KMS-11 (cell line): ENCODE measurements at regions not wholly inside any gene's neighbourhood (a gene's known extent, or its start where the extent isn't known, plus 50 kb on each side); places are given as distances from the start of the nearest gene placed in this dataset.

Experiments
- H2AFZ ChIP-seq: fragments of 200-600 bp; sonication (generic); 2 replicates; pipeline ENCODE4 v1.6.1; 2016; ENCODE audit warnings: antibody characterized with exemption, mixed run types, low read depth
- H3K27ac ChIP-seq: fragments of 200-600 bp; sonication (generic); 2 replicates; pipeline ENCODE4 v1.6.1; 2016; ENCODE audit warnings: mild to moderate bottlenecking, mixed run types
- H3K27me3 ChIP-seq: fragments of 200-600 bp; sonication (generic); 2 replicates; pipeline ENCODE4 v1.6.1; 2017; ENCODE audit warnings: mild to moderate bottlenecking, low read depth, mixed run types, moderate library complexity; ENCODE audit not compliant: insufficient read depth
- H3K36me3 ChIP-seq: fragments of 200-600 bp; sonication (generic); 2 replicates; pipeline ENCODE4 v1.6.1; 2017; ENCODE audit warnings: mild to moderate bottlenecking, mixed run types; ENCODE audit not compliant: insufficient read depth
- H3K4me1 ChIP-seq: fragments of 200-600 bp; sonication (generic); 2 replicates; pipeline ENCODE4 v1.6.1; 2016; ENCODE audit warnings: mild to moderate bottlenecking, low read depth, mixed run types; ENCODE audit not compliant: poor library complexity, severe bottlenecking
- H3K4me2 ChIP-seq: fragments of 200-600 bp; sonication (generic); 2 replicates; pipeline ENCODE4 v1.7.0; 2016; ENCODE audit warnings: mild to moderate bottlenecking, mixed run types
- H3K4me3 ChIP-seq: fragments of 200-600 bp; sonication (generic); IDR thresholded peaks from 2 replicates; pipeline ENCODE4 v1.6.1; 2017; ENCODE audit warnings: low read depth, low read length, mixed read lengths; ENCODE audit not compliant: insufficient read depth
- H3K79me2 ChIP-seq: fragments of 200-600 bp; sonication (generic); 2 replicates; pipeline ENCODE4 v1.6.1; 2016; ENCODE audit warnings: low read depth, mixed run types; ENCODE audit not compliant: insufficient read depth
- H3K9ac ChIP-seq: fragments of 200-600 bp; sonication (generic); 2 replicates; pipeline ENCODE4 v1.6.1; 2016; ENCODE audit warnings: mild to moderate bottlenecking, mixed run types
- H4K20me1 ChIP-seq: fragments of 200-600 bp; sonication (generic); 2 replicates; pipeline ENCODE4 v1.6.1; 2016; ENCODE audit warnings: mild to moderate bottlenecking, mixed run types; ENCODE audit not compliant: insufficient read depth
- TF ChIP-seq, protein P1 (sequence below): fragments of 200-600 bp; sonication (generic); conservative IDR thresholded peaks from 2 replicates; pipeline ENCODE4 v1.6.1; 2017; ENCODE audit warnings: low read depth, mild to moderate bottlenecking, antibody characterized with exemption, low read length, moderate library complexity, mixed read lengths

GRCh38 chr18:76149284-76149683, 345.8 kb downstream of the ZNF516 start:
- no peak overlapping the region for H3K9ac ChIP-seq
- H3K4me2 ChIP-seq = no peak overlapping the region
- H3K36me3 ChIP-seq = no peaks in the 10 kb centered on the region
- no peak overlapping the region for H2AFZ ChIP-seq
- TF ChIP-seq, protein P1, sequence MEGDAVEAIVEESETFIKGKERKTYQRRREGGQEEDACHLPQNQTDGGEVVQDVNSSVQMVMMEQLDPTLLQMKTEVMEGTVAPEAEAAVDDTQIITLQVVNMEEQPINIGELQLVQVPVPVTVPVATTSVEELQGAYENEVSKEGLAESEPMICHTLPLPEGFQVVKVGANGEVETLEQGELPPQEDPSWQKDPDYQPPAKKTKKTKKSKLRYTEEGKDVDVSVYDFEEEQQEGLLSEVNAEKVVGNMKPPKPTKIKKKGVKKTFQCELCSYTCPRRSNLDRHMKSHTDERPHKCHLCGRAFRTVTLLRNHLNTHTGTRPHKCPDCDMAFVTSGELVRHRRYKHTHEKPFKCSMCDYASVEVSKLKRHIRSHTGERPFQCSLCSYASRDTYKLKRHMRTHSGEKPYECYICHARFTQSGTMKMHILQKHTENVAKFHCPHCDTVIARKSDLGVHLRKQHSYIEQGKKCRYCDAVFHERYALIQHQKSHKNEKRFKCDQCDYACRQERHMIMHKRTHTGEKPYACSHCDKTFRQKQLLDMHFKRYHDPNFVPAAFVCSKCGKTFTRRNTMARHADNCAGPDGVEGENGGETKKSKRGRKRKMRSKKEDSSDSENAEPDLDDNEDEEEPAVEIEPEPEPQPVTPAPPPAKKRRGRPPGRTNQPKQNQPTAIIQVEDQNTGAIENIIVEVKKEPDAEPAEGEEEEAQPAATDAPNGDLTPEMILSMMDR = no peak
- H3K79me2 ChIP-seq = no peaks in the 10 kb centered on the region
- no peak overlapping the region for H3K4me3 ChIP-seq
- H4K20me1 ChIP-seq = no peaks in the 10 kb centered on the region
- no peak overlapping the region for H3K27ac ChIP-seq
- no peaks in the 10 kb centered on the region for H3K27me3 ChIP-seq
- H3K4me1 ChIP-seq = no peaks in the 10 kb centered on the region

DNA sequence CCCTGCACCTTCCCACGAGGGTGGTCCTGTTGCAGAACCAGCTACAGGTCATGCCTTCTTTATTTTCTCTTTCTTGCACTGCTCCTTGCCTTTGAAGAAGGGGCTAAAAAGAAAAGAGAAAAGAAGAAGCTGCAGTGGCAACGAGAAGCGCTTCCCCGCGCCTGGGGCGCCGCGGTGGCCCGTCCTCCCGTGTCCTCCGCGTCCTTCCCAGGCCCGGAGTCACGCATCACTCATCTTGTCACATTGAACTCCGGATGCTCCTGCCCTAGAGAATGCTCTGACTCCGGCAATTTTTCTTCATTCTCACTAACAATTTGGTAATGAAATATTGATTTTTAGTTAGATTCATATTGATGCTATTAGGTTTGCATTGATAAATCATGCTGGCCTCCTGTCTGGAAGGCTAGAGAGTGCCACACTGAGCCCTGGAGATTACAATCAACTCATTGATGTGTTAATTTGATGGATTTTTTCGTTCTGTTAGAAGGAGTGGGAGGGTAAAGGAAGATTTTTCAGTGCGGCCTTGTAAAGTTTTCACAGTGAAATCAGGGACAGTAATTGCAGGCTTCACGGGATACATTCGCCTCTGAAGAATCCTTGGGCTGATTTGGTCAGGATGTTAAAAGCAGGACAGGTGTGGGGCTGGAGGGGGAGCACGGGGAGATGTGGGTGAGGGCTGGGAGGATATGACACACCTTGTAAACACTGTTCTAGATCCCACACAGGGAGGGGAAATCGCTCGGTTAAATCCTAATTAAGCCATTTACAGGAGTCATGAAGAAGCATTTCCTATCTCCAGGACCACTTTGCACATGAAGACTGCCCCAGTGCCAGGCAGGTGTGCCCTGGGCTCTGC, 349.3 kb downstream of the ZNF516 start:
- H2AFZ ChIP-seq = no peak overlapping the region
- no peaks in the 10 kb centered on the region for H3K4me1 ChIP-seq
- H3K27ac ChIP-seq = no peak overlapping the region
- H3K4me3 ChIP-seq = no peak overlapping the region
- no peaks in the 10 kb centered on the region for H4K20me1 ChIP-seq
- H3K27me3 ChIP-seq = no peaks in the 10 kb centered on the region
- H3K36me3 ChIP-seq = no peaks in the 10 kb centered on the region
- TF ChIP-seq, protein P1 = no peak
- H3K79me2 ChIP-seq = no peaks in the 10 kb centered on the region
- H3K4me2 ChIP-seq = no peak overlapping the region
- no peak overlapping the region for H3K9ac ChIP-seq

GRCh38 chr18:76144844-76145243, 350.2 kb downstream of the ZNF516 start:
- Histone ChIP-seq H3K27me3 (no peaks in the 10 kb centered on the region), H3K27ac (no peak overlapping the region), H4K20me1 (no peaks in the 10 kb centered on the region), H3K4me1 (no peaks in the 10 kb centered on the region), H3K79me2 (no peaks in the 10 kb centered on the region), H3K4me2 (no peak overlapping the region), H3K9ac (no peak overlapping the region), H3K36me3 (no peaks in the 10 kb centered on the region), H3K4me3 (no peak overlapping the region), H2AFZ (no peak overlapping the region)
- TF ChIP-seq, protein P1 = no peak

DNA sequence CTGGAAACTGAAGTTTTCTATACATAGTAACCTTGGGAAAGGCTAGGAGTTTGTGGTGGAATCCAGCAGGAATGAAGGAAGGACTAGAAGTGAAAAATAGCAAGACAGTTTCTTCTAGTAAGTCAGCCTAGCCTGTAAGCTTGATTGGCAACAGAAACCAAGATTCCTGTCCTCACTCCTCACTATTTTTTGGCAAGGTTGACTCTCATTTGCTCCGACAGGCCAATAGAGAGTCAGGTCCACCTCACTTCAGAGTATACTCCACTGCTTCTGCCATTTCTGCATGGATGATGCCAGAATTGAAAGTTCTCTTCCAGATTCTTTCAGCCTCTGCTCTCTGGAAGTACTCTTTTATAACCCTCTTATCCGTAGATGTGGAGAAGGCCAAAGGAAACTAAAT, 352.4 kb downstream of the ZNF516 start:
- no peaks in the 10 kb centered on the region for H3K36me3 ChIP-seq
- no peak overlapping the region for H3K4me3 ChIP-seq
- H3K27ac ChIP-seq = no peak overlapping the region
- no peak overlapping the region for H2AFZ ChIP-seq
- H3K9ac ChIP-seq = no peak overlapping the region
- H3K79me2 ChIP-seq = no peaks in the 10 kb centered on the region
- no peaks in the 10 kb centered on the region for H4K20me1 ChIP-seq
- H3K27me3 ChIP-seq = no peaks in the 10 kb centered on the region
- TF ChIP-seq, protein P1 = no peak
- H3K4me1 ChIP-seq = no peaks in the 10 kb centered on the region
- H3K4me2 ChIP-seq = no peak overlapping the region
